ENCODE measurements at regions not wholly inside any gene's neighbourhood (a gene's known extent, or its start where the extent isn't known, plus 50 kb on each side); places are given as distances from the start of the nearest gene placed in this dataset.

DNA sequence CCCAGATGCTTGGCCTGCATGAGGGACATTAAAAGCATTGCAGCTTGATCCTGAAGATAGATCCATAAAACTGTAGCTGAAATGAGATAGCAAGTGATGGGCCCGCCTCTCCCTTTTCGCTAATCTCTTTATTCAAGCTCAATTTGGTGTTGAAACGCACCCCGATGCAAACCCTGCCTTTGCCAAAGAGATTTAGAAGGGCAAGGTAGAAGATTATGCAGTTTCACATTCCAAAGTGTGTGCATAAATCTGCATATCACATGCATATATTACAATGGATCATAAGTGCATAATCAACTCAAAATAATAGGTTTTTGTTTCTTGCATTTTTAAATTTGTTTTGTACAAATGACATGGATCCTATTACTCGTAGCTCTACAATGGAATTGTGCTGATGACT is 80.1 kb upstream of the SHANK2 start:
- no peaks in the 10 kb centered on the region for H4K20me1 ChIP-seq (ENCODE audit: insufficient read depth, low read length)
- H3K9me3 ChIP-seq (ENCODE audit: low read length), result peaks cover 11% of the 10 kb centered on the region
- no peak overlapping the region for H2AFZ ChIP-seq (ENCODE audit: low read length)
- H3F3A ChIP-seq (ENCODE audit: insufficient read depth, low read length), result no peaks in the 10 kb centered on the region
- H3K4me1 ChIP-seq (ENCODE audit: insufficient read depth, low read length, severe bottlenecking), result no peaks in the 10 kb centered on the region
- TF ChIP-seq, protein P1, sequence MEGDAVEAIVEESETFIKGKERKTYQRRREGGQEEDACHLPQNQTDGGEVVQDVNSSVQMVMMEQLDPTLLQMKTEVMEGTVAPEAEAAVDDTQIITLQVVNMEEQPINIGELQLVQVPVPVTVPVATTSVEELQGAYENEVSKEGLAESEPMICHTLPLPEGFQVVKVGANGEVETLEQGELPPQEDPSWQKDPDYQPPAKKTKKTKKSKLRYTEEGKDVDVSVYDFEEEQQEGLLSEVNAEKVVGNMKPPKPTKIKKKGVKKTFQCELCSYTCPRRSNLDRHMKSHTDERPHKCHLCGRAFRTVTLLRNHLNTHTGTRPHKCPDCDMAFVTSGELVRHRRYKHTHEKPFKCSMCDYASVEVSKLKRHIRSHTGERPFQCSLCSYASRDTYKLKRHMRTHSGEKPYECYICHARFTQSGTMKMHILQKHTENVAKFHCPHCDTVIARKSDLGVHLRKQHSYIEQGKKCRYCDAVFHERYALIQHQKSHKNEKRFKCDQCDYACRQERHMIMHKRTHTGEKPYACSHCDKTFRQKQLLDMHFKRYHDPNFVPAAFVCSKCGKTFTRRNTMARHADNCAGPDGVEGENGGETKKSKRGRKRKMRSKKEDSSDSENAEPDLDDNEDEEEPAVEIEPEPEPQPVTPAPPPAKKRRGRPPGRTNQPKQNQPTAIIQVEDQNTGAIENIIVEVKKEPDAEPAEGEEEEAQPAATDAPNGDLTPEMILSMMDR (IDR thresholded peaks at IDR 0.05; ENCODE audit: low read length), result no peak
- no peak for TF ChIP-seq EZH2 (IDR thresholded peaks at IDR 0.05; ENCODE audit: borderline replicate concordance, low read length)
- no peak overlapping the region for H3K9ac ChIP-seq (ENCODE audit: low read length)
- H3K4me2 ChIP-seq (ENCODE audit: low read length), result no peak overlapping the region
- no peak overlapping the region for H3K4me3 ChIP-seq (ENCODE audit: low read depth, low read length, poor library complexity, severe bottlenecking)
- no peak overlapping the region for H3K27ac ChIP-seq (ENCODE audit: low read depth, low read length, poor library complexity, severe bottlenecking)
- H3K79me2 ChIP-seq (ENCODE audit: insufficient read depth, low read length), result no peaks in the 10 kb centered on the region
- H3K9me2 ChIP-seq (ENCODE audit: low read depth, low read length), result no peaks in the 10 kb centered on the region
- no peaks in the 10 kb centered on the region for H3K36me3 ChIP-seq (ENCODE audit: insufficient read depth, low read length)
- H3K27me3 ChIP-seq (ENCODE audit: insufficient read depth, low read length), result no peaks in the 10 kb centered on the region

DNA sequence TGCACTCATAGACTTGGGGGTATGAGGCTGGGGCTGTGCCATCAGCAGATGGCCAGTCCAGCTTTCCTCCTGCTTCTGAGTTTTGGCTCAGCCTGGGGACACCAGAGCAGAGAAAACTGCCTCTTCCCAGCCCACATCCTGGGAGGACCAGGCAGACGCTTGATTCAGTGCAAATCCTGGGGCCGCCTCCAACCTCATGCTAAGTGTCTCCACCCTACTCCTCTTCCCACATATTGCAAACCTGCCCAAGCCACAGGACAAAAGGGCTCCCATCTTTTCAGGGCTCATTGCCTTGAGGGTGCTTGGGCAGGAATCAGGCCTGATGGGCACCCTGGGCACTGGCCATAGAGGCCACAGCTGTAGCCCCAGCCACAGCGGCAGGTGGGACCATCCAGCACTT is 79.7 kb upstream of the SHANK2 start:
- TF ChIP-seq EZH2 (IDR thresholded peaks at IDR 0.05; ENCODE audit: borderline replicate concordance, low read length), result no peak
- TF ChIP-seq, protein P1 (IDR thresholded peaks at IDR 0.05; ENCODE audit: low read length), result no peak
- H4K20me1 ChIP-seq (ENCODE audit: insufficient read depth, low read length), result no peaks in the 10 kb centered on the region
- no peaks in the 10 kb centered on the region for H3F3A ChIP-seq (ENCODE audit: insufficient read depth, low read length)
- no peaks in the 10 kb centered on the region for H3K79me2 ChIP-seq (ENCODE audit: insufficient read depth, low read length)
- no peaks in the 10 kb centered on the region for H3K27me3 ChIP-seq (ENCODE audit: insufficient read depth, low read length)
- no peak overlapping the region for H3K9ac ChIP-seq (ENCODE audit: low read length)
- H3K9me2 ChIP-seq (ENCODE audit: low read depth, low read length), result no peaks in the 10 kb centered on the region
- no peak overlapping the region for H3K4me2 ChIP-seq (ENCODE audit: low read length)
- H3K4me3 ChIP-seq (ENCODE audit: low read depth, low read length, poor library complexity, severe bottlenecking), result no peak overlapping the region
- no peaks in the 10 kb centered on the region for H3K36me3 ChIP-seq (ENCODE audit: insufficient read depth, low read length)
- no peak overlapping the region for H2AFZ ChIP-seq (ENCODE audit: low read length)
- peaks cover 11% of the 10 kb centered on the region for H3K9me3 ChIP-seq (ENCODE audit: low read length)
- no peak overlapping the region for H3K27ac ChIP-seq (ENCODE audit: low read depth, low read length, poor library complexity, severe bottlenecking)
- no peaks in the 10 kb centered on the region for H3K4me1 ChIP-seq (ENCODE audit: insufficient read depth, low read length, severe bottlenecking)

GRCh38 chr11:71331631-71332030 is 79.3 kb upstream of the SHANK2 start:
- H3K27me3 ChIP-seq (ENCODE audit: insufficient read depth, low read length), result no peaks in the 10 kb centered on the region
- H3K9me2 ChIP-seq (ENCODE audit: low read depth, low read length), result no peaks in the 10 kb centered on the region
- H3K27ac ChIP-seq (ENCODE audit: low read depth, low read length, poor library complexity, severe bottlenecking), result no peak overlapping the region
- no peaks in the 10 kb centered on the region for H3K36me3 ChIP-seq (ENCODE audit: insufficient read depth, low read length)
- no peak overlapping the region for H3K4me2 ChIP-seq (ENCODE audit: low read length)
- no peaks in the 10 kb centered on the region for H4K20me1 ChIP-seq (ENCODE audit: insufficient read depth, low read length)
- no peaks in the 10 kb centered on the region for H3K4me1 ChIP-seq (ENCODE audit: insufficient read depth, low read length, severe bottlenecking)
- H2AFZ ChIP-seq (ENCODE audit: low read length), result no peak overlapping the region
- no peaks in the 10 kb centered on the region for H3K79me2 ChIP-seq (ENCODE audit: insufficient read depth, low read length)
- peaks cover 11% of the 10 kb centered on the region for H3K9me3 ChIP-seq (ENCODE audit: low read length)
- H3K9ac ChIP-seq (ENCODE audit: low read length), result no peak overlapping the region
- TF ChIP-seq, protein P1 (IDR thresholded peaks at IDR 0.05; ENCODE audit: low read length), result no peak
- H3K4me3 ChIP-seq (ENCODE audit: low read depth, low read length, poor library complexity, severe bottlenecking), result no peak overlapping the region
- H3F3A ChIP-seq (ENCODE audit: insufficient read depth, low read length), result no peaks in the 10 kb centered on the region
